Kidney (tissue), 13 donors: ENCODE measurements at regions not wholly inside any gene's neighbourhood (a gene's known extent, or its start where the extent isn't known, plus 50 kb on each side); places are given as distances from the start of the nearest gene placed in this dataset.

Experiments
- DNase-seq, 5 donors: peaks; one replicate each; pipeline ENCODE4 v3.0.0-alpha.2; 2013 to 2020
- FAIRE-seq: peaks from 2 replicates; lab custom pipeline; 2012; peaks lifted over from hg19 to GRCh38; lab: Jason Lieb, UNC
- H3K27ac ChIP-seq, 2 donors: one replicate each; pipeline ENCODE4 v1.7.0; 2013; ENCODE audit warnings: low read depth in 2 of 2, low read length in 2 of 2, inconsistent platforms in 1 of 2
- H3K27me3 ChIP-seq: one replicate; pipeline ENCODE4 v1.7.1; 2013; ENCODE audit warnings: low read length, inconsistent platforms; ENCODE audit not compliant: control insufficient read depth, insufficient read depth
- H3K36me3 ChIP-seq, 3 donors: one replicate each; pipeline versions ENCODE4 v1.7.0 to v1.7.1; 2013; ENCODE audit warnings: low read length in 3 of 3, control low read depth in 1 of 3, inconsistent platforms in 1 of 3; ENCODE audit not compliant: insufficient read depth in 3 of 3, control insufficient read depth in 2 of 3
- H3K4me1 ChIP-seq, 3 donors: one replicate each; pipeline versions ENCODE4 v1.7.0 to v1.7.1; 2013; ENCODE audit warnings: low read length in 3 of 3, inconsistent platforms in 1 of 3, low read depth in 1 of 3; ENCODE audit not compliant: control insufficient read depth in 2 of 3, insufficient read depth in 2 of 3
- H3K4me3 ChIP-seq, 3 donors: one replicate each; pipeline versions ENCODE4 v1.7.0 to v1.8.1; 2013; ENCODE audit warnings: low read length in 3 of 3, control low read depth in 1 of 3, inconsistent platforms in 1 of 3
- H3K9ac ChIP-seq, 3 donors: one replicate each; pipeline versions ENCODE4 v1.7.0 to v1.7.1; 2013; ENCODE audit warnings: low read length in 3 of 3, control low read depth in 1 of 3, inconsistent platforms in 1 of 3
- H3K9me3 ChIP-seq, 3 donors: one replicate each; pipeline versions ENCODE4 v1.7.0 to v1.7.1; 2013; ENCODE audit warnings: low read length in 3 of 3, control low read depth in 1 of 3, inconsistent platforms in 1 of 3; ENCODE audit not compliant: control insufficient read depth in 2 of 3, insufficient read depth in 1 of 3
- CTCF ChIP-seq: IDR thresholded peaks from 3 replicates; pipeline ENCODE4 v1.5.1; 2012; ENCODE audit warnings: mild to moderate bottlenecking, moderate library complexity, borderline replicate concordance; ENCODE audit not compliant: insufficient read depth; ENCODE audit errors: extremely low read depth
- intact Hi-C: fragments of 100-400 bp; cut with DNase I; formaldehyde crosslinking; loops from one replicate; pipeline ENCODE4 v1.11.1; 2022
- donor health status: control.
- donor health status: control.
- donor health status: control.
- donor health status: control.
- donor health status: control.
- donor health status: DM: yes; HTN: yes; CAD: no.
- donor health status: Normal renal cell carcinoma (clear cell type).

- Histone ChIP-seq H3K4me1 (peaks cover 0 to 7% (median 2%) of the 10 kb centered on the region in 3 donors), H3K9ac (no peak overlapping the region), H3K9me3 (no peaks in the 10 kb centered on the region), H3K4me3 (no peak overlapping the region), H3K36me3 (no peaks in the 10 kb centered on the region), H3K27me3 (no peaks in the 10 kb centered on the region), H3K27ac (no peak overlapping the region)
- FAIRE-seq (no peak), DNase-seq (no peak)
- TF ChIP-seq CTCF: no peak
- intact Hi-C loops: loop anchor here (10.0 kb wide), 1 partner anchor 363 kb away; no protein-coding TSS in a partner anchor
Measured at GRCh38 chr12:108457734-108458361, 57.2 kb upstream of the FICD start.

DNA sequence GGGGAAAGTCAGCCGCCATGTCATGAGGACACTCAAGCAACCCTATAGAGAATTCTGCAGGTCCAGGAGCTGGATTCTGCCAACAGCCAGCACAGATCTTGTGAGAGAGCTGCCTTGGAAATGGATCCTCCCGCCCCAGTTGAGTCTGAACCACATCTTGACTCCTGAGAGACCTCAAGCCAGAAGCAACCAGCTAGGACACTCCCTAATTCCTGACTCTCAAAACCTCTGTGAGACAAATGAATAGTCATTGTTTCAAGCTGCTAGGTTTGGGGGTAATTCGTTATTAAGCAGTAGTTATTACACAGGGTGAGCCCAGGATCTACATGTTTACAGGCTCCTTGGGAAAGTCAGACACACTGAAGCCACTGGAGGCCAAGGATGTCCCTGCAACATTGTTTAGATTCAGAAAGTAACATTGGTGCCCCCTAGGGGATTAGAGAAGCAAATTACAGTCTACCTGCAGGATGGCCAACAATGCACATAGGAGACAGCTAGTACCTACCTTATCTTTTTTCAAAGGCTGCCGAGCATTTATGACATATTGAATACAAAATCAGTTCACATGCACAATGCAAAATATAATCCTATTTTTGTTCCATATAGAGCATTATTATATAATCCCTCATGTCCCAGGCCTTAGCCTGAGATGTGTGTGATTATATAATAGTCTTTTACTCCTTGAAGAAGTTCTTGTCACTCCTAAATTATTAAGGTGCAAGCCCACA is 57.9 kb upstream of the FICD start:
- Histone ChIP-seq H3K9ac (no peak overlapping the region), H3K9me3 (no peaks in the 10 kb centered on the region), H3K36me3 (no peaks in the 10 kb centered on the region), H3K4me1 (peaks cover 0 to 7% (median 2%) of the 10 kb centered on the region in 3 donors), H3K27me3 (no peaks in the 10 kb centered on the region), H3K4me3 (no peak overlapping the region), H3K27ac (no peak overlapping the region)
- DNase-seq (peak in 3 of 5 donors; percentile 17 to 81 (median 64)), FAIRE-seq (peak; percentile 35)
- intact Hi-C loops: loop anchor here (10.0 kb wide), 1 partner anchor 362 kb away; no protein-coding TSS in a partner anchor
- peak; percentile 58 for TF ChIP-seq CTCF

DNA sequence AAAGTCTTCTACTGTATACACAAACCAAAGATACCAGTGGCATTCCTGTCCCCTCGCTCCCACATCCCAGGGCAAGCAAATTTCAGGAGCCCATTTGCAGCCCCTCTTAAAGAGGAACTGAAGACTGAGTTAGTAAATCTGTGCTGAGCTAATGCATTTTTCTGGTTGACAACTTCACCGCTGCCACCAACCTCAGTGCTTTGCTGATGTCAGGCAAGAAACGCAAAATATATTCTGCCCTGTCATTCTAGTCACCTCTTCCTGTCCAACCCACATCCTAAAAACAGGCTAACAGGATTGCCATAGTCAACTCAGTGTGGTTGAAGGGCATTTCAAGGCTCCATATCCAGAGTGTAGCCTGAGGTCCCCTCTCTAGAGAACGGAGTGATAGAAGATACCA is 59.4 kb upstream of the FICD start:
- intact Hi-C loops: loop anchor here (10.0 kb wide), 1 partner anchor 361 kb away; no protein-coding TSS in a partner anchor
- FAIRE-seq: no peak
- H3K9me3 ChIP-seq: no peaks in the 10 kb centered on the region
- H3K36me3 ChIP-seq: no peaks in the 10 kb centered on the region
- DNase-seq: no peak
- no peaks in the 10 kb centered on the region for H3K27me3 ChIP-seq
- H3K9ac ChIP-seq: no peak overlapping the region
- H3K4me1 ChIP-seq: no peaks in the 10 kb centered on the region
- TF ChIP-seq CTCF: no peak
- no peak overlapping the region for H3K27ac ChIP-seq
- no peak overlapping the region for H3K4me3 ChIP-seq
